Endothelial cell of umbilical vein (primary cell): ENCODE measurements at regions not wholly inside any gene's neighbourhood (a gene's known extent, or its start where the extent isn't known, plus 50 kb on each side); places are given as distances from the start of the nearest gene placed in this dataset.

Experiments
- BruUV-seq: library from RNA; stranded (reverse); fragments of 400-500 nt; replicated peaks from 2 replicates; lab custom pipeline; 2021; lab: Mats Ljungman, UMichigan
- CTCF ChIA-PET: fragments of 300-600, 350-600 bp; sonication (Branson Sonifier 250); formaldehyde crosslinking; loops from one replicate; lab custom pipeline; 2021; ENCODE audit warnings: antibody characterized with exemption, inconsistent platforms; lab: Charles Lee
- POLR2A ChIA-PET: fragments of 300-600, 350-600 bp; sonication (Branson Sonifier 250); formaldehyde crosslinking; loops from one replicate; lab custom pipeline; 2021; ENCODE audit warnings: antibody characterized with exemption, inconsistent platforms; lab: Charles Lee
- DNase-seq: peaks from one replicate; pipeline ENCODE4 v3.0.0-alpha.2; 2011; ENCODE audit warnings: low read depth, low spot score
- FAIRE-seq: peaks from 2 replicates; lab custom pipeline; 2011; peaks lifted over from hg19 to GRCh38; lab: Jason Lieb, UNC
- H2AFZ ChIP-seq: 2 replicates; pipeline ENCODE4 v1.6.0; 2012; ENCODE audit warnings: low read depth, low read length, control low read depth, inconsistent platforms
- H3K27ac ChIP-seq: 2 replicates; pipeline ENCODE4 v1.5.1; 2011; ENCODE audit warnings: low read depth, mild to moderate bottlenecking, control low read depth, low read length, moderate library complexity; ENCODE audit not compliant: insufficient read depth
- H3K27me3 ChIP-seq, 2 experiments: 2 replicates each; pipeline versions ENCODE4 v1.6.0 to v1.6.1; 2011; ENCODE audit warnings: low read length in 2 of 2, mixed read lengths in 1 of 2; ENCODE audit not compliant: control insufficient read depth in 2 of 2, insufficient read depth in 2 of 2
- H3K36me3 ChIP-seq, 2 experiments: 2 replicates in 1 of 2; 3 replicates in 1 of 2; pipeline ENCODE4 v1.5.1; 2011; ENCODE audit warnings: low read length in 2 of 2, mild to moderate bottlenecking in 1 of 2, moderate library complexity in 1 of 2; ENCODE audit not compliant: control insufficient read depth in 2 of 2, insufficient read depth in 2 of 2; ENCODE audit errors: extremely low read depth in 1 of 2
- H3K4me1 ChIP-seq: 3 replicates; pipeline ENCODE4 v1.5.1; 2011; ENCODE audit warnings: mild to moderate bottlenecking, low read length; ENCODE audit not compliant: control insufficient read depth, insufficient read depth; ENCODE audit errors: extremely low read depth
- H3K4me2 ChIP-seq: 2 replicates; pipeline ENCODE4 v1.6.1; 2011; ENCODE audit warnings: low read length, control low read depth, mixed read lengths; ENCODE audit not compliant: insufficient read depth
- H3K4me3 ChIP-seq, 3 experiments: fragments of 200-600 bp in 1 of 3; sonication (generic), shearing (Covaris generic) in 1 of 3; replicated peaks in 1 of 3; 2 replicates each; pipeline ENCODE4 v1.5.1; 2011 to 2016; ENCODE audit warnings: control low read depth in 3 of 3, low read length in 3 of 3, mild to moderate bottlenecking in 2 of 3, inconsistent platforms in 1 of 3, low read depth in 1 of 3, moderate library complexity in 1 of 3; ENCODE audit not compliant: insufficient read depth in 1 of 3
- H3K79me2 ChIP-seq: 2 replicates; pipeline ENCODE4 v1.6.0; 2012; ENCODE audit warnings: low read length, inconsistent platforms; ENCODE audit not compliant: control insufficient read depth, insufficient read depth
- H3K9ac ChIP-seq: replicated peaks from 2 replicates; pipeline ENCODE3; 2011; ENCODE audit warnings: low read length, control low read depth; ENCODE audit not compliant: insufficient read depth; ENCODE audit errors: extremely low read depth
- H3K9me1 ChIP-seq: replicated peaks from 3 replicates; pipeline ENCODE4 v1.6.0; 2011; ENCODE audit warnings: mild to moderate bottlenecking, low read length; ENCODE audit not compliant: control insufficient read depth, insufficient read depth; ENCODE audit errors: extremely low read depth
- H3K9me3 ChIP-seq: replicated peaks from 2 replicates; pipeline ENCODE4 v1.5.1; 2012; ENCODE audit warnings: low read length, inconsistent platforms; ENCODE audit not compliant: control insufficient read depth, insufficient read depth
- H4K20me1 ChIP-seq: replicated peaks from 2 replicates; pipeline ENCODE3; 2011; ENCODE audit warnings: mild to moderate bottlenecking, low read length; ENCODE audit not compliant: control insufficient read depth, insufficient read depth; ENCODE audit errors: extremely low read depth
- EZH2 ChIP-seq: IDR thresholded peaks from 2 replicates; pipeline ENCODE4 v1.6.1; 2012; ENCODE audit warnings: borderline replicate concordance, low read depth, mild to moderate bottlenecking, moderate library complexity, low read length, inconsistent platforms; ENCODE audit not compliant: severe bottlenecking
- FOS ChIP-seq: IDR thresholded peaks from 2 replicates; pipeline ENCODE4 v1.6.1; 2011; ENCODE audit warnings: mild to moderate bottlenecking, low read length, moderate library complexity, borderline replicate concordance; ENCODE audit not compliant: insufficient read depth
- GATA2 ChIP-seq: IDR thresholded peaks from 2 replicates; pipeline ENCODE4 v1.7.0; 2011; ENCODE audit warnings: low read depth, mild to moderate bottlenecking, moderate library complexity, mixed read lengths, low read length; ENCODE audit not compliant: insufficient read length, insufficient read depth
- JUN ChIP-seq: IDR thresholded peaks from 2 replicates; pipeline ENCODE4 v1.6.1; 2011; ENCODE audit warnings: borderline replicate concordance, low read depth; ENCODE audit not compliant: insufficient read length, insufficient read depth
- MYC ChIP-seq: IDR thresholded peaks from one replicate; pipeline ENCODE4 v1.6.1; 2011; ENCODE audit warnings: mild to moderate bottlenecking, low read depth, low read length
- POLR2A ChIP-seq: IDR thresholded peaks from 2 replicates; pipeline ENCODE4 v1.6.1; 2012; ENCODE audit warnings: low read depth, mild to moderate bottlenecking, control low read depth, low read length
- POLR2AphosphoS5 ChIP-seq: IDR thresholded peaks from 2 replicates; pipeline ENCODE4 v1.6.1; 2012; ENCODE audit warnings: low read depth, mild to moderate bottlenecking, control low read depth, low read length, moderate library complexity; ENCODE audit not compliant: insufficient read depth
- dilution Hi-C: fragments of 300-500 bp; cut with MboI; formaldehyde crosslinking; loops from one replicate; pipeline ENCODE4 v1.15.0; 2019; ENCODE audit warnings: low sequenced_read_pairs; ENCODE audit not compliant: extremely low pct_ligation_motif_present
- intact Hi-C: fragments of 100-400 bp; cut with micrococcal nuclease; formaldehyde crosslinking; loops from one replicate; pipeline ENCODE4 v1.10.0; 2022
- TF ChIP-seq, protein P1 (sequence below), 2 donors: IDR thresholded peaks; 1 replicate in 1 of 2; 2 replicates in 1 of 2; pipeline ENCODE4 v1.5.1; 2011; ENCODE audit warnings: low read length in 2 of 2, mild to moderate bottlenecking in 2 of 2, moderate library complexity in 2 of 2, control low read depth in 1 of 2, inconsistent platforms in 1 of 2, low read depth in 1 of 2; ENCODE audit not compliant: insufficient read depth in 1 of 2; ENCODE audit errors: extremely low read depth in 1 of 2
- TF ChIP-seq, protein P2 (sequence below): IDR thresholded peaks from 2 replicates; pipeline ENCODE4 v1.6.1; 2011; ENCODE audit not compliant: insufficient read depth, insufficient read length

DNA sequence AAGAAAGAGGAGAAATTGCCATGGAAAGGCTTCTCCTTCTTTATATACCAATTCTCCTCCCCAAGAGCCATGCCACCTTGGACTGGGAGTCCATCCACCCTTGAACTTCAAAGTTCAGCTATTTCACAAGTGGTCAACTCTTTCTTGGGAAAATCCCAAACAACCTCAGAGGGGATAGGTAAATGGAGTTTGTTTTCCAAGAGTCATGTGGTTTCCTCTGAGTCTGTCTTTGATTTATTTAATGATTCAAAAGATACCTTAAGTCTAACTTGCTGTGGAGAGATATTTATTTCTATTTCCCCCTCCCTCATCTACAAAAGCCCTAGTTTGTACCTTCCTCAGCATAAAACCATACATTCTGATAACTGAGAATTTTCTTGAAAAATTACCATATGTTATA lies 758.6 kb upstream of the IGFBP3 start:
- Histone ChIP-seq H3K9me3 (no peaks in the 10 kb centered on the region), H4K20me1 (no peaks in the 10 kb centered on the region), H3K9ac (no peak overlapping the region), H3K27ac (no peak overlapping the region), H3K79me2 (no peaks in the 10 kb centered on the region), H3K9me1 (no peaks in the 10 kb centered on the region), H3K4me2 (no peak overlapping the region), H3K4me3 (no peak overlapping the region), H3K36me3 (no peaks in the 10 kb centered on the region), H3K27me3 (no peaks in the 10 kb centered on the region), H2AFZ (no peak overlapping the region), H3K4me1 (no peaks in the 10 kb centered on the region)
- FAIRE-seq (no peak), DNase-seq (no peak)
- BruUV-seq = no TSS peak
- dilution Hi-C loops (no loop called here), intact Hi-C loops (no loop called here)
- ChIA-PET POLR2A (no interaction called here), CTCF (no interaction called here)
- TF ChIP-seq POLR2A = no peak
- TF ChIP-seq, protein P1, sequence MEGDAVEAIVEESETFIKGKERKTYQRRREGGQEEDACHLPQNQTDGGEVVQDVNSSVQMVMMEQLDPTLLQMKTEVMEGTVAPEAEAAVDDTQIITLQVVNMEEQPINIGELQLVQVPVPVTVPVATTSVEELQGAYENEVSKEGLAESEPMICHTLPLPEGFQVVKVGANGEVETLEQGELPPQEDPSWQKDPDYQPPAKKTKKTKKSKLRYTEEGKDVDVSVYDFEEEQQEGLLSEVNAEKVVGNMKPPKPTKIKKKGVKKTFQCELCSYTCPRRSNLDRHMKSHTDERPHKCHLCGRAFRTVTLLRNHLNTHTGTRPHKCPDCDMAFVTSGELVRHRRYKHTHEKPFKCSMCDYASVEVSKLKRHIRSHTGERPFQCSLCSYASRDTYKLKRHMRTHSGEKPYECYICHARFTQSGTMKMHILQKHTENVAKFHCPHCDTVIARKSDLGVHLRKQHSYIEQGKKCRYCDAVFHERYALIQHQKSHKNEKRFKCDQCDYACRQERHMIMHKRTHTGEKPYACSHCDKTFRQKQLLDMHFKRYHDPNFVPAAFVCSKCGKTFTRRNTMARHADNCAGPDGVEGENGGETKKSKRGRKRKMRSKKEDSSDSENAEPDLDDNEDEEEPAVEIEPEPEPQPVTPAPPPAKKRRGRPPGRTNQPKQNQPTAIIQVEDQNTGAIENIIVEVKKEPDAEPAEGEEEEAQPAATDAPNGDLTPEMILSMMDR (IDR thresholded peaks at IDR 0.05; ENCODE audit: extremely low read depth in 1 of 2, insufficient read depth in 1 of 2, low read depth in 1 of 2, low read length in 2 of 2) = no peak
- TF ChIP-seq EZH2 = no peak

DNA sequence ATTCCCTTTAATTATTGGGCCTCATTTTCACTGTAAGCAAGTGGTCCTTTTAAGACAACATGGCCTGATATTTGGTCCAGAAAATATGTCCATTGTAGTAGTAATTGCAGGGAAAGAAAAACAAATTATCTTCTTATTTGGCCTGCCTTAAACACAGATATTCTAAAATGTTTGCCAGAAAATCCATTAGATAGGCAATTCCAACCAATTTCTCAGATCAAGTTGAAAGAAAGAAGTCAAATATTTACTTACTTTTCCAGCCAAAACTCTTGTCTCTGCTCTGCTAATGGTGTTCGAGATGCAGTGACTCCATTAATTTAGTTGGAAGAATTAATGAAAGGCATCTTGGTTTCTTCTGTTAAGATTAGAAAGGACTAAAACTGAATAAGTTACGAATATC lies 757.3 kb upstream of the IGFBP3 start:
- H3K36me3 ChIP-seq = no peaks in the 10 kb centered on the region
- DNase-seq (no peak), FAIRE-seq (no peak)
- no peaks in the 10 kb centered on the region for H3K79me2 ChIP-seq
- no peak overlapping the region for H2AFZ ChIP-seq
- H3K4me1 ChIP-seq = no peaks in the 10 kb centered on the region
- intact Hi-C loops (no loop called here), dilution Hi-C loops (no loop called here)
- no peak overlapping the region for H3K27ac ChIP-seq
- no peaks in the 10 kb centered on the region for H3K9me1 ChIP-seq
- TF ChIP-seq FOS = no peak
- TF ChIP-seq, protein P1 (IDR thresholded peaks at IDR 0.05; ENCODE audit: extremely low read depth in 1 of 2, insufficient read depth in 1 of 2, low read depth in 1 of 2, low read length in 2 of 2) = no peak
- TF ChIP-seq POLR2AphosphoS5 = no peak
- no peak for TF ChIP-seq MYC
- no peak for TF ChIP-seq POLR2A
- TF ChIP-seq, protein P2, sequence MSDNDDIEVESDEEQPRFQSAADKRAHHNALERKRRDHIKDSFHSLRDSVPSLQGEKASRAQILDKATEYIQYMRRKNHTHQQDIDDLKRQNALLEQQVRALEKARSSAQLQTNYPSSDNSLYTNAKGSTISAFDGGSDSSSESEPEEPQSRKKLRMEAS = no peak
- no peak for TF ChIP-seq EZH2
- TF ChIP-seq GATA2 = no peak
- no peak for TF ChIP-seq JUN
- no TSS peak for BruUV-seq
- H3K4me2 ChIP-seq = no peak overlapping the region
- POLR2A ChIA-PET = no interaction called here
- H3K4me3 ChIP-seq = no peak overlapping the region
- no peak overlapping the region for H3K9ac ChIP-seq
- no peaks in the 10 kb centered on the region for H3K9me3 ChIP-seq
- no peaks in the 10 kb centered on the region for H3K27me3 ChIP-seq
- CTCF ChIA-PET = no interaction called here
- no peaks in the 10 kb centered on the region for H4K20me1 ChIP-seq
